Stimulated activated effector memory CD8-positive, alpha-beta T cell treated with anti-CD3 and anti-CD28 coated beads, Interleukin-12 subunit alpha, Interleukin-12 subunit beta, amount 100 ng/mL, for 72 hours (primary cell): ENCODE measurements at regions not wholly inside any gene's neighbourhood (a gene's known extent, or its start where the extent isn't known, plus 50 kb on each side); places are given as distances from the start of the nearest gene placed in this dataset.
"Not testable (repeated sequence)": the region's sequence is repeated elsewhere in the genome, so short reads cannot be mapped to it uniquely, and the experiment has no call there.

Experiments
- ATAC-seq: fragments of 150-1000 bp; cut with Tn5 transposase; 2 replicates; pipeline ENCODE4 v1.10.0; 2021
- DNase-seq, 2 donors: peaks; one replicate each; pipeline ENCODE4 v3.0.0; 2021 to 2022; ENCODE audit warnings: low spot score in 2 of 2
- H3K27ac Mint-ChIP-seq: one replicate; pipeline ENCODE4 v1.8.0; 2022; ENCODE audit warnings: mild to moderate bottlenecking, mixed read lengths
- H3K36me3 Mint-ChIP-seq: one replicate; pipeline ENCODE4 v1.8.0; 2022; ENCODE audit warnings: mild to moderate bottlenecking, mixed read lengths
- H3K4me1 Mint-ChIP-seq: one replicate; pipeline ENCODE4 v1.8.0; 2022; ENCODE audit warnings: mixed read lengths
- H3K4me3 Mint-ChIP-seq: one replicate; pipeline ENCODE4 v1.8.0; 2022; ENCODE audit warnings: mild to moderate bottlenecking, mixed read lengths
- H3K9me3 Mint-ChIP-seq: one replicate; pipeline ENCODE4 v1.8.0; 2022; ENCODE audit warnings: mixed read lengths

DNA sequence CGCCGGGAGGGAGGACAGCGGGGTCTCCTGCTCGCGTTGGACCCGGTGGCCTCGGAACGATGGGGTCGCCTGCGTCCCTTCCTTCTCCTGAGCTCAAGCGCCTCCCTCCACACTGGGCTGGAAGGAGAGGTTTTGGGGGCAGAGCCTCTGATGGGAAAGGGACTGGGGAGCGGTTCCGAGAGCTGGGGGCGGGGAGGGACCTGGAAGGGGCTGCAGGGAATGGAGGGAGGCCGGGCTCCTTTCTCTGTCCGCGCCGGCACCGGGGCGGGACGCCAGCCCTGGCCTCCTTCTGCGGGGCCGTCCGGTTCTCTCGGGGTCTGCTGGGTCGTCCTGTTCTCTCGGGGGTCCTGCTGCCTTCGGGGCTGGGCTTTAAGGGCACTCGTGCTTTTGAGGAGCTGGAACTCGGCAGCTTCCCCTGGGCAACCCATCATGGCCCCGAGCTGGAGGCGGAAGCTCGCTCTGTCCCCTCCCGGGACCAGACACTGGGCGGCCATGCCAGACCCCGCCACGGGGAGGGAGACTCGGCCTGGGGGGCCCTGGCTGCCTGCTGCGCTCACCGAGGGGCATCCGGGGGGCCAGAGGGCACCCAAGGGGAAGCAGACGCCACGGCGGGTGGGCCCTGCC lies 3956.7 kb upstream of the TPTE start:
- not testable (repeated sequence) for DNase-seq, H3K4me3 Mint-ChIP-seq, H3K27ac Mint-ChIP-seq, H3K9me3 Mint-ChIP-seq, H3K4me1 Mint-ChIP-seq
- peaks cover 11% of the 10 kb centered on the region for H3K36me3 Mint-ChIP-seq
- ATAC-seq, result peak; percentile 4

- H3K36me3 Mint-ChIP-seq, result peaks cover 11% of the 10 kb centered on the region
- H3K27ac Mint-ChIP-seq, H3K9me3 Mint-ChIP-seq, H3K4me3 Mint-ChIP-seq, H3K4me1 Mint-ChIP-seq: not testable (repeated sequence)
- peak; percentile 62 for ATAC-seq
- DNase-seq, result peak; percentile 17 to 47
Observed at GRCh38 chr21:6565190-6566094, 3955.9 kb upstream of the TPTE start.

GRCh38 chr21:6567542-6567941 lies 3953.8 kb upstream of the TPTE start:
- H3K36me3 Mint-ChIP-seq, result peaks cover 11% of the 10 kb centered on the region
- not testable (repeated sequence) for H3K27ac Mint-ChIP-seq, H3K9me3 Mint-ChIP-seq, ATAC-seq, DNase-seq, H3K4me3 Mint-ChIP-seq, H3K4me1 Mint-ChIP-seq

GRCh38 chr21:6569152-6569551 lies 3952.2 kb upstream of the TPTE start:
- DNase-seq, H3K9me3 Mint-ChIP-seq, H3K27ac Mint-ChIP-seq, H3K4me3 Mint-ChIP-seq, H3K4me1 Mint-ChIP-seq: not testable (repeated sequence)
- H3K36me3 Mint-ChIP-seq, result peaks cover 11% of the 10 kb centered on the region
- peak; percentile 74 for ATAC-seq

- H3K4me1 Mint-ChIP-seq, H3K27ac Mint-ChIP-seq, DNase-seq, H3K9me3 Mint-ChIP-seq, H3K4me3 Mint-ChIP-seq: not testable (repeated sequence)
- peak; percentile 87 for ATAC-seq
- peaks cover 11% of the 10 kb centered on the region for H3K36me3 Mint-ChIP-seq
Observed at GRCh38 chr21:6569587-6570392, 3951.6 kb upstream of the TPTE start.

- H3K9me3 Mint-ChIP-seq, ATAC-seq, DNase-seq, H3K4me1 Mint-ChIP-seq, H3K27ac Mint-ChIP-seq, H3K4me3 Mint-ChIP-seq, H3K36me3 Mint-ChIP-seq: not testable (repeated sequence)
Observed at GRCh38 chr21:6570700-6571368, 3950.5 kb upstream of the TPTE start.

GRCh38 chr21:6573576-6573975 lies 3947.8 kb upstream of the TPTE start:
- H3K36me3 Mint-ChIP-seq, H3K27ac Mint-ChIP-seq, DNase-seq, H3K9me3 Mint-ChIP-seq, H3K4me3 Mint-ChIP-seq, ATAC-seq, H3K4me1 Mint-ChIP-seq: not testable (repeated sequence)

- DNase-seq, H3K36me3 Mint-ChIP-seq, H3K9me3 Mint-ChIP-seq, H3K4me3 Mint-ChIP-seq, ATAC-seq, H3K4me1 Mint-ChIP-seq, H3K27ac Mint-ChIP-seq: not testable (repeated sequence)
Observed at GRCh38 chr21:6579801-6580200, 3941.6 kb upstream of the TPTE start.
